IMR-90 (cell line): ENCODE measurements at regions not wholly inside any gene's neighbourhood (a gene's known extent, or its start where the extent isn't known, plus 50 kb on each side); places are given as distances from the start of the nearest gene placed in this dataset.

Experiments
- ATAC-seq: fragments of 200-7000 bp; cut with Tn5 transposase; 2 replicates; pipeline ENCODE4 v1.9.1; 2020; ENCODE audit warnings: low read depth, mild to moderate bottlenecking, moderate library complexity
- BruUV-seq: library from RNA; stranded (reverse); fragments of 400-500 nt; replicated peaks from 2 replicates; lab custom pipeline; 2021; lab: Mats Ljungman, UMichigan
- CTCF ChIA-PET: fragments of 300-600 bp; formaldehyde crosslinking; extraction: SDS; loops from one replicate; lab custom pipeline; 2021; ENCODE audit warnings: antibody characterized with exemption; lab: Yijun Ruan, JAX
- POLR2A ChIA-PET: fragments of 300-600 bp; sonication (Branson Sonifier 250); formaldehyde crosslinking; loops from one replicate; lab custom pipeline; 2022; ENCODE audit warnings: antibody characterized with exemption; ENCODE audit not compliant: unreplicated experiment; lab: Charles Lee
- DNase-seq: peaks from one replicate; pipeline ENCODE4 v3.0.0; 2013
- H2AFZ ChIP-seq: replicated peaks from 2 replicates; pipeline ENCODE3; 2013; ENCODE audit warnings: low read length, mild to moderate bottlenecking; ENCODE audit not compliant: poor library complexity
- H2AK5ac ChIP-seq: 2 replicates; pipeline ENCODE4 v1.6.1; 2013; ENCODE audit warnings: low read depth, low read length, inconsistent platforms
- H2AK9ac ChIP-seq: replicated peaks from 2 replicates; pipeline ENCODE3; 2013; ENCODE audit warnings: mild to moderate bottlenecking, low read depth, low read length, moderate library complexity; ENCODE audit not compliant: poor library complexity
- H2BK120ac ChIP-seq: 2 replicates; pipeline ENCODE4 v1.6.1; 2013; ENCODE audit warnings: low read depth, low read length, inconsistent platforms
- H2BK15ac ChIP-seq: 3 replicates; pipeline ENCODE4 v1.6.1; 2013; ENCODE audit warnings: low read depth, low read length, inconsistent platforms
- H2BK20ac ChIP-seq: 2 replicates; pipeline ENCODE4 v1.6.1; 2013; ENCODE audit warnings: low read depth, mild to moderate bottlenecking, inconsistent platforms, low read length, moderate library complexity
- H2BK5ac ChIP-seq: 2 replicates; pipeline ENCODE4 v1.6.1; 2013; ENCODE audit warnings: mild to moderate bottlenecking, low read depth, low read length, inconsistent platforms; ENCODE audit not compliant: poor library complexity, severe bottlenecking
- H3K14ac ChIP-seq: replicated peaks from 2 replicates; pipeline ENCODE4 v1.6.1; 2013; ENCODE audit warnings: low read depth, low read length, inconsistent platforms
- H3K18ac ChIP-seq: 2 replicates; pipeline ENCODE4 v1.6.1; 2013; ENCODE audit warnings: low read depth, low read length, control low read depth
- H3K23ac ChIP-seq: 2 replicates; pipeline ENCODE4 v1.6.1; 2013; ENCODE audit warnings: low read depth, low read length, inconsistent platforms
- H3K27ac ChIP-seq: 2 replicates; pipeline ENCODE4 v1.5.1; 2013; ENCODE audit warnings: mild to moderate bottlenecking, control low read depth, low read length; ENCODE audit not compliant: insufficient read depth
- H3K27me3 ChIP-seq: 2 replicates; pipeline ENCODE4 v1.6.1; 2013; ENCODE audit warnings: low read length; ENCODE audit not compliant: control insufficient read depth, insufficient read depth
- H3K36me3 ChIP-seq: 2 replicates; pipeline ENCODE4 v1.6.1; 2013; ENCODE audit warnings: low read length, mixed read lengths; ENCODE audit not compliant: control insufficient read depth, insufficient read depth
- H3K4ac ChIP-seq: 2 replicates; pipeline ENCODE4 v1.6.1; 2013; ENCODE audit warnings: low read depth, low read length, inconsistent platforms
- H3K4me1 ChIP-seq: 2 replicates; pipeline ENCODE4 v1.6.1; 2013; ENCODE audit warnings: low read length, mixed read lengths; ENCODE audit not compliant: control insufficient read depth, insufficient read depth
- H3K4me2 ChIP-seq: 2 replicates; pipeline ENCODE4 v1.6.1; 2013; ENCODE audit warnings: low read depth, mild to moderate bottlenecking, control low read depth, low read length, moderate library complexity
- H3K4me3 ChIP-seq: 2 replicates; pipeline ENCODE4 v1.5.1; 2013; ENCODE audit warnings: low read depth, mild to moderate bottlenecking, control low read depth, low read length, moderate library complexity; ENCODE audit not compliant: insufficient read depth
- H3K56ac ChIP-seq: 2 replicates; pipeline ENCODE4 v1.6.1; 2013; ENCODE audit warnings: low read length, inconsistent platforms; ENCODE audit not compliant: insufficient read depth; ENCODE audit errors: extremely low read depth
- H3K79me1 ChIP-seq, 2 experiments: 2 replicates each; pipeline ENCODE4 v1.6.1; 2013; ENCODE audit warnings: low read length in 2 of 2, inconsistent platforms in 1 of 2, low read depth in 1 of 2
- H3K9ac ChIP-seq: 2 replicates; pipeline ENCODE4 v1.6.1; 2013; ENCODE audit warnings: low read depth, low read length, control low read depth
- H3K9me1 ChIP-seq: 2 replicates; pipeline ENCODE4 v1.6.1; 2013; ENCODE audit warnings: low read length, inconsistent platforms; ENCODE audit not compliant: insufficient read depth
- H3K9me3 ChIP-seq: 2 replicates; pipeline ENCODE4 v1.6.1; 2013; ENCODE audit warnings: low read length; ENCODE audit not compliant: control insufficient read depth, insufficient read depth
- H4K20me1 ChIP-seq: 2 replicates; pipeline ENCODE4 v1.6.1; 2013; ENCODE audit warnings: low read length, inconsistent platforms; ENCODE audit not compliant: insufficient read depth
- H4K5ac ChIP-seq: 2 replicates; pipeline ENCODE4 v1.6.1; 2013; ENCODE audit warnings: mild to moderate bottlenecking, low read depth, low read length, control low read depth
- H4K8ac ChIP-seq, 2 experiments: 2 replicates each; pipeline ENCODE4 v1.6.1; 2013; ENCODE audit warnings: low read depth in 2 of 2, low read length in 2 of 2, control low read depth in 1 of 2, inconsistent platforms in 1 of 2
- H4K91ac ChIP-seq: 2 replicates; pipeline ENCODE4 v1.6.1; 2013; ENCODE audit warnings: low read depth, low read length, inconsistent platforms; ENCODE audit not compliant: insufficient read depth
- BHLHE40 ChIP-seq: fragments of 150-350 bp; IDR thresholded peaks from 2 replicates; pipeline ENCODE4 v1.6.1; 2016; ENCODE audit warnings: mild to moderate bottlenecking, low read depth, low read length
- CEBPB ChIP-seq: IDR thresholded peaks from 2 replicates; pipeline ENCODE4 v1.6.1; 2012; ENCODE audit warnings: low read depth, low read length, improper control_type of control experiment
- CHD1 ChIP-seq: IDR thresholded peaks from 2 replicates; pipeline ENCODE4 v1.6.1; 2012; ENCODE audit warnings: low read depth, low read length, improper control_type of control experiment
- FOS ChIP-seq: fragments of 150-350 bp; IDR thresholded peaks from 2 replicates; pipeline ENCODE4 v1.6.1; 2016; ENCODE audit warnings: low read depth, low read length
- MAFK ChIP-seq: IDR thresholded peaks from 2 replicates; pipeline ENCODE4 v1.6.1; 2012; ENCODE audit warnings: low read depth, low read length, improper control_type of control experiment
- MAZ ChIP-seq: IDR thresholded peaks from 2 replicates; pipeline ENCODE4 v1.6.1; 2012; ENCODE audit warnings: low read depth, mild to moderate bottlenecking, low read length, improper control_type of control experiment, moderate library complexity, borderline replicate concordance
- MXI1 ChIP-seq: IDR thresholded peaks from 2 replicates; pipeline ENCODE4 v1.6.1; 2012; ENCODE audit warnings: low read depth, mild to moderate bottlenecking, low read length, moderate library complexity, borderline replicate concordance
- NFE2L2 ChIP-seq: fragments of 150-350 bp; IDR thresholded peaks from 2 replicates; pipeline ENCODE4 v1.6.1; 2016; ENCODE audit warnings: low read depth, mild to moderate bottlenecking, low read length
- POLR2A ChIP-seq: IDR thresholded peaks from 2 replicates; pipeline ENCODE4 v1.6.1; 2012; ENCODE audit warnings: mild to moderate bottlenecking, low read depth, low read length
- RAD21 ChIP-seq: IDR thresholded peaks from 2 replicates; pipeline ENCODE4 v1.6.1; 2012; ENCODE audit warnings: low read length, improper control_type of control experiment
- RCOR1 ChIP-seq: IDR thresholded peaks from 2 replicates; pipeline ENCODE4 v1.6.1; 2012; ENCODE audit warnings: mild to moderate bottlenecking, low read length, improper control_type of control experiment; ENCODE audit not compliant: insufficient replicate concordance
- RFX5 ChIP-seq: IDR thresholded peaks from 2 replicates; pipeline ENCODE4 v1.8.0; 2012; ENCODE audit warnings: low read depth, mild to moderate bottlenecking, low read length, moderate library complexity
- SMC3 ChIP-seq: fragments of 150-350 bp; IDR thresholded peaks from 2 replicates; pipeline ENCODE4 v1.6.1; 2016; ENCODE audit warnings: low read depth, mild to moderate bottlenecking, antibody characterized with exemption, low read length, moderate library complexity
- WGBS, 2 experiments: methylation state at CpG; one replicate each; pipeline versions ENCODE4 v1.1.5 to v1.1.7; 2013; ENCODE audit warnings: missing lambda C conversion rate in 2 of 2; ENCODE audit not compliant: insufficient read length in 1 of 2; ENCODE audit errors: extremely low coverage in 2 of 2; 5-methylcytosine and 5-hydroxymethylcytosine counted together
- dilution Hi-C: fragments of 300-500 bp; cut with HindIII; formaldehyde crosslinking; loops from one replicate; pipeline ENCODE4 v1.14.3; 2018; ENCODE audit warnings: low sequenced_read_pairs; ENCODE audit not compliant: unreplicated experiment
- in situ Hi-C: fragments of 300-500 bp; cut with MboI; formaldehyde crosslinking; loops from 3 replicates; pipeline ENCODE4 v1.14.3; 2019; ENCODE audit warnings: low sequenced_read_pairs, inconsistent platforms, mixed read lengths
- intact Hi-C: fragments of 100-400 bp; cut with micrococcal nuclease; formaldehyde crosslinking; loops from 2 replicates; pipeline ENCODE4 v1.10.0; 2022
- TF ChIP-seq, protein P1 (sequence below): fragments of 150-350 bp; IDR thresholded peaks from 2 replicates; pipeline ENCODE4 v1.6.1; 2017; ENCODE audit warnings: mild to moderate bottlenecking, antibody characterized with exemption, low read length, low read depth
- TF ChIP-seq, protein P2 (sequence below): fragments of 150-350 bp; IDR thresholded peaks from 2 replicates; pipeline ENCODE4 v1.6.1; 2016; ENCODE audit warnings: low read depth, mild to moderate bottlenecking, low read length, moderate library complexity, borderline replicate concordance
- TF ChIP-seq, protein P3 (sequence below): conservative IDR thresholded peaks from 2 replicates; pipeline ENCODE4 v1.5.1; 2012; ENCODE audit warnings: mild to moderate bottlenecking, low read depth, low read length, improper control_type of control experiment

DNA sequence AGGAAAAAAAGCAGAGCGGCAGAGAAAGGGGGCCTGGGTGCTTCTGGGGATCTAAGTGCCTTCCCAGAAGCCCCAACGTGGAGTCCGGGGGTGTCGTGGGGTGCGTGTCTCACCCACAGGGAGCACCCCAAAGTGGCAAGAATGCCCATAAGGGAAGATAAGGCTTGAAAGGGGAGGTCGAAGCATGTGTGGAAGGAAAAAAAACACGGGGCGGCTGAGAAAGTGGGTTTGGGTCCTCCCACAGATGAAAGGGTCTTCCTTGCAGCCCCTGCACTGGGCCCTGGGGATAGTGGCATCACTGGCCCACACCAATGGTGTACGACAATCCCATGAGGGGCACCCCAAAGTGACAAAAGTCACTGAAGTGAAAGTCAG, 275.5 kb downstream of the ALG10 start:
- POLR2A ChIA-PET: no interaction called here
- Histone ChIP-seq H3K4me2 (no peak overlapping the region), H3K36me3 (no peaks in the 10 kb centered on the region), H3K18ac (no peak overlapping the region), H4K20me1 (no peaks in the 10 kb centered on the region), H3K27ac (no peak overlapping the region), H4K5ac (no peak overlapping the region), H2BK15ac (no peak overlapping the region), H3K4me3 (no peak overlapping the region), H3K79me1 (no peaks in the 10 kb centered on the region), H2BK20ac (no peak overlapping the region), H3K27me3 (no peaks in the 10 kb centered on the region), H3K23ac (no peak overlapping the region), H3K4ac (no peak overlapping the region), H2AFZ (no peak overlapping the region), H3K56ac (no peak overlapping the region), H2BK5ac (no peak overlapping the region), H3K4me1 (no peaks in the 10 kb centered on the region), H3K9me3 (peaks cover 79% of the 10 kb centered on the region), H4K8ac (no peak overlapping the region), H2AK5ac (no peak overlapping the region), H2BK120ac (no peak overlapping the region), H2AK9ac (no peak overlapping the region), H4K91ac (no peak overlapping the region), H3K9me1 (no peaks in the 10 kb centered on the region), H3K14ac (no peak overlapping the region), H3K9ac (no peak overlapping the region)
- dilution Hi-C loops (no loop called here), in situ Hi-C loops (no loop called here), intact Hi-C loops (no loop called here)
- no TSS peak for BruUV-seq
- WGBS, 2 experiments: 58% methylated on average over 8 of the region's 9 CpGs; no CpG with 5 or more reads in 1 of the 2 experiments
- DNase-seq (no peak), ATAC-seq (no peak)
- CTCF ChIA-PET: no interaction called here
- TF ChIP-seq RCOR1 (no peak), RAD21 (no peak), MXI1 (no peak), SMC3 (no peak), MAZ (no peak), NFE2L2 (no peak), CEBPB (no peak), MAFK (no peak), FOS (no peak), BHLHE40 (no peak), CHD1 (no peak), POLR2A (no peak), RFX5 (no peak)
- TF ChIP-seq, protein P1, sequence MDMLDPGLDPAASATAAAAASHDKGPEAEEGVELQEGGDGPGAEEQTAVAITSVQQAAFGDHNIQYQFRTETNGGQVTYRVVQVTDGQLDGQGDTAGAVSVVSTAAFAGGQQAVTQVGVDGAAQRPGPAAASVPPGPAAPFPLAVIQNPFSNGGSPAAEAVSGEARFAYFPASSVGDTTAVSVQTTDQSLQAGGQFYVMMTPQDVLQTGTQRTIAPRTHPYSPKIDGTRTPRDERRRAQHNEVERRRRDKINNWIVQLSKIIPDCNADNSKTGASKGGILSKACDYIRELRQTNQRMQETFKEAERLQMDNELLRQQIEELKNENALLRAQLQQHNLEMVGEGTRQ: no peak
- TF ChIP-seq, protein P2, sequence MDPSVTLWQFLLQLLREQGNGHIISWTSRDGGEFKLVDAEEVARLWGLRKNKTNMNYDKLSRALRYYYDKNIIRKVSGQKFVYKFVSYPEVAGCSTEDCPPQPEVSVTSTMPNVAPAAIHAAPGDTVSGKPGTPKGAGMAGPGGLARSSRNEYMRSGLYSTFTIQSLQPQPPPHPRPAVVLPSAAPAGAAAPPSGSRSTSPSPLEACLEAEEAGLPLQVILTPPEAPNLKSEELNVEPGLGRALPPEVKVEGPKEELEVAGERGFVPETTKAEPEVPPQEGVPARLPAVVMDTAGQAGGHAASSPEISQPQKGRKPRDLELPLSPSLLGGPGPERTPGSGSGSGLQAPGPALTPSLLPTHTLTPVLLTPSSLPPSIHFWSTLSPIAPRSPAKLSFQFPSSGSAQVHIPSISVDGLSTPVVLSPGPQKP: no peak
- TF ChIP-seq, protein P3, sequence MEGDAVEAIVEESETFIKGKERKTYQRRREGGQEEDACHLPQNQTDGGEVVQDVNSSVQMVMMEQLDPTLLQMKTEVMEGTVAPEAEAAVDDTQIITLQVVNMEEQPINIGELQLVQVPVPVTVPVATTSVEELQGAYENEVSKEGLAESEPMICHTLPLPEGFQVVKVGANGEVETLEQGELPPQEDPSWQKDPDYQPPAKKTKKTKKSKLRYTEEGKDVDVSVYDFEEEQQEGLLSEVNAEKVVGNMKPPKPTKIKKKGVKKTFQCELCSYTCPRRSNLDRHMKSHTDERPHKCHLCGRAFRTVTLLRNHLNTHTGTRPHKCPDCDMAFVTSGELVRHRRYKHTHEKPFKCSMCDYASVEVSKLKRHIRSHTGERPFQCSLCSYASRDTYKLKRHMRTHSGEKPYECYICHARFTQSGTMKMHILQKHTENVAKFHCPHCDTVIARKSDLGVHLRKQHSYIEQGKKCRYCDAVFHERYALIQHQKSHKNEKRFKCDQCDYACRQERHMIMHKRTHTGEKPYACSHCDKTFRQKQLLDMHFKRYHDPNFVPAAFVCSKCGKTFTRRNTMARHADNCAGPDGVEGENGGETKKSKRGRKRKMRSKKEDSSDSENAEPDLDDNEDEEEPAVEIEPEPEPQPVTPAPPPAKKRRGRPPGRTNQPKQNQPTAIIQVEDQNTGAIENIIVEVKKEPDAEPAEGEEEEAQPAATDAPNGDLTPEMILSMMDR: no peak
